Activated T-helper 1 cell treated with Interleukin-2 at 50 U/mL for 16 hours (primary cell): ENCODE measurements at regions not wholly inside any gene's neighbourhood (a gene's known extent, or its start where the extent isn't known, plus 50 kb on each side); places are given as distances from the start of the nearest gene placed in this dataset.

Experiments
- DNase-seq: peaks from one replicate; pipeline ENCODE4 v3.0.0-alpha.2; 2020; ENCODE audit warnings: low read depth

GRCh38 chr9:99537996-99538395 lies 283.7 kb upstream of the NR4A3 start:
- DNase-seq: no peak

DNA sequence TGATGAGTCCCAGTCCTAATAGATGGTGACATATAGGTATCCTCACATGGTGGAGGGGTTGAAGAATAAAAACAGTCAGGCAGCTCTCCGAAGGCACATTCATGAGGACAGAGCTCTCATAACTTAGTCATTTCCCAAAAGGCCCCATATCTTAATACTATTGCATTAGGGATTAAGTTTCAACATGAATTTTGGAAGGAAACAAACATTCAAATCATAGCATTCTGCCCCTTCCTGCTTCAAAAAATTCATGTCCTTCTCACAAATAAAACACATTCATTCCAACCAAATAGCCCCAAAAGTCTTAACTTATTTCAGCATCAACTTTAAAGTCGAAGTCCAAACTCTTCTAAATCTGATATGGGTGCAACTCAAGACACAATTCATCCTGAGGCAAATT lies 277.2 kb upstream of the NR4A3 start:
- DNase-seq: no peak

DNA sequence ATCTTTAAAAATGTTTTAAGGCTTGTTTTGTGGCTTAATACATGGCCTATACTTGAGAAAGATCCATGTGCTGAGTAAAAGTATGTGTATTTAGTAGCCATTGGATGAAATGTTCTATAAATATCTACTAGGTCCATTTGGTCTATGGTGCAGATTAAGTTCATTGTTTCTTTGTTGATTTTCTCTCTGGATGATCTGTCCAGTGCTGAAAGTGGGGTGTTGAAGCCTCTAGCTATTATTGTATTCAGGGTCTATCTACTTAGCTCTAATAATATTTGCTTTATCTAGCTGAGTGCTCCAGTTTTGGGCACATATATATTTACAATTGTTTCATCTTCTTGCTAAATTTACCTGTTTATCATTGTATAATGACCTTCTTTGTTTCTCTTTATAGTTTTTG lies 272.2 kb upstream of the NR4A3 start:
- no peak for DNase-seq

DNA sequence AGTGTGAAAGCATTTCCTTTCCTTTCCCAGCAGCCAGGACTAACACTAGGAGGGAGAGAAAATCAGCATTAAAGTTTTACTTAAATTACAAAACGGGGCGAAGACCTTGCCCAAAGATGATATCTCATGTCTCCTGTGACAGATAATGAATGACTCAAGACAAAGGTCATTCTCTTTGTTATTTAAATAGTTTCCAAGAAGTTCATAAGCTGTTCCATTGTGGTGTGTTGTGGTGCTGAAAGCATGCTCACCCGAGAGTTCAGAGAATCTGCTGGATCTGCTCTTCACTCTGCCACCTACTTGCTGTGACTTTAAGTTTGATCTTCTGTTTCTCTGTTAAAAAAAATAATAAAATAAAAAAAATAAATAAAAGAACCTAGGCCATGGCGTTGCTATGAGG lies 265.9 kb upstream of the NR4A3 start:
- DNase-seq: no peak

GRCh38 chr9:99556998-99557397 lies 264.7 kb upstream of the NR4A3 start:
- DNase-seq: no peak

- DNase-seq: no peak
Measured at GRCh38 chr9:99557816-99558215, 263.9 kb upstream of the NR4A3 start.

DNA sequence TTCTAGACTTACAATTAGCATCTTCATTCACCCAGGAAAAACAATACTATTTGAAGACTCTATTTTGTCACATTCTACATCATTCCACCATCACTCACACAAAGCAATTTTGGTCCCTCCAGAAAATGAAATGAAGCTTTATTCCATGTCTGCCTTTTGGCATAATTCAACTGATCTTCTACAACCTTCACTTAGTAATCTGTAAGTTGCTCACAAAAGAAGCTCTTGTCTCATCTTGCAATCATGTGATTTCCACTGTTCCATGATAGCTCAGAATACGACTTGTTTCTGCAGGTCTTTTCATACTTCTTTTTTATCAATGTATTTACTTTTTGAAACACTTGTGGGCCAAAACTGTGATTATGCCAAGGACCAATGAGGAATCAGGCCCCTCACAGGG lies 261.9 kb upstream of the NR4A3 start:
- DNase-seq: no peak

GRCh38 chr9:99560561-99560960 lies 261.1 kb upstream of the NR4A3 start:
- no peak for DNase-seq

- DNase-seq: no peak
Measured at GRCh38 chr9:99561509-99561917, 260.2 kb upstream of the NR4A3 start.

- DNase-seq: no peak
Measured at GRCh38 chr9:99561961-99562565, 259.6 kb upstream of the NR4A3 start.

DNA sequence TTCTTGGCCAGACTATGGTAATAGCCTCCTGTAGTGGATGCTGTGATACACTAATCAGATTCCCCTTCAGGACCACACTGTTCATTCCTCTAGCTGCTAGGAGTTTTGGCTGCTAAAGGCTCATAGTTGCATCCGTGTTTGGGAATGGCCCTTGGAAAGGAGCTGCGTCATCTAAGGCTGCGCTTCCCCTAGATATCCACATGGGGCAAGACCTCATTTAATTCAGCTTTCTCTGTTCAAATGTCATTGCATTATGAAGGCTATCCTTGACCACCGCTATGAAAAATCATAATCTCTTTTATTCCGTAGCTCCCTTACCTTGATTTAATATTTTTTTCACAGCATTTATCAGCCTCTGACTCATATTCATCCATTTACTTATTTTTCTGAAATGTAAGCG lies 258.3 kb upstream of the NR4A3 start:
- no peak for DNase-seq

DNA sequence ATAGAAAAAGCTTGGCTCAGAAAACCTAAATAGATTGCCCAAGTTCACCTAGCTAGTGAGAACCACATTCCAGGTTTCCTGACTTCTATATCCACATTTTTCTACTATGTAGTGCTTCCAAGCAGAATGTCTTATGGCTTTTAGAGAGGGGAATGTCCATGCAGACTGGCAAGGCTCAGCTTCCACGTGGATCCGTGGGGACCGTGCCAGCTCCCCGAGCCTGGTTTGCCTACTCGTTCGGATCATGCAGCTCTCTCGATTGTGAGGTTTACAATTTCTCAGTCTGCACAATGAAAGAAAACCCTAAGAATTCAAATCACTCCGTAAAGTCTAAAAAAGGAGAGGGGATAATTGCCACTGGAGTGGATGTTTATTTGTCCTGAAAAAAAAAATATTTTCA lies 256.5 kb upstream of the NR4A3 start:
- DNase-seq: no peak

GRCh38 chr9:99567436-99567835 lies 254.2 kb upstream of the NR4A3 start:
- no peak for DNase-seq

DNA sequence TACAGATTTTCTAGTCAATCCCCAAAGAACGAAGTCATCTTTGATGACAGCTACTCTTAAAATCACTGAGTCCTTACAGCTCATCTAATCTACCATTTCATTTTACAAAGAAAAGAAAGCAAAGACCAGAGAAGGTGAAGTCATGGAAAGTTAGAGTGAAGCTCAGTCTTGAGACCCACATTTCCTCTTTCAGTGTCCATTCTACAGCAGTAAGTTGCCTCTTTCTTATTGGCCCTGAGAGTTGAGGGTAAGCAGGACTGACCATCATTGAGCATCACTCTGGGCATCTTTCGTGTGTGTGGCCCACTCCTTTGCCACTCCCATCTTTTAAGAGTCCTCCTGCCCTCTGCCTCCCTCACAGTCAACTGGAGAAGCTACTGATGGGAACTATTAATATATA lies 251.8 kb upstream of the NR4A3 start:
- DNase-seq: no peak

DNA sequence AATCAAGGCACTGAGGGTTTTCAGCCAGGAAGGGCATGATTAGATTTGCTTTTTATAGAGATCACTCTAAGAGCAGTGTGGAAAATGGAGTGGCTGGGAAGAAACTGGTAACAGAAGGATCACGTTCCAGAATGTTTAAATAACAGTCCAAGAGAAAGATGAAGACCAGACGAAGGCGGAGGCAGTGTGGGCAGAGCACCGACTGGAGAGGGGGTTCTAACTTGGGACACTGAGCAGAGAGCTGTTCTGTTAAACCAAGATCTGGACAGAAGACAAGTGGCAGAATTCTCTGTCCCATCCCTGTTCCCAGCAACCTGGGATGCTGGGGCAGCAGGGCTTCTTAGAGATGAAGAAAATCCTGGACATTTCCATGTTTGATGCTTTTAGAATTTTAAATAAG lies 249.1 kb upstream of the NR4A3 start:
- no peak for DNase-seq

DNA sequence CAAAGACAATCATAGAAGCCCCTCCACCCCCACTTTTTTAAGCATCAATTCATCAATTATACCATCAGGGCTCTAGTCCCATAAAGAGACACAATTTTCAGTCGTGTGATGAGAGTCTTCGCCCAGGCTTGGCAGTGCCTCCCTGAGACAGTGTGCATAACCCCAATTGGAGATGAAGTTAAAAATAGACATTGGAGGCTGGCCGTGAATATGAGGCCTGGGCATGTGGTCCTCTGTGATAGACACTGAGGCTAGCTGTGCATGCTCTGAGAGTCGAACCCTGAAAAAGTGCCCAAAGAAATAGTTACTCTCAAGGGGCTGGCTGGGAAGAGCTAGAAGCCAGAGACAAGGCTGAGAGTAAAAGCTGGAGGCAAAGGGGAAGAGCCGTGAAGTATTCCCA lies 248.6 kb upstream of the NR4A3 start:
- no peak for DNase-seq

DNA sequence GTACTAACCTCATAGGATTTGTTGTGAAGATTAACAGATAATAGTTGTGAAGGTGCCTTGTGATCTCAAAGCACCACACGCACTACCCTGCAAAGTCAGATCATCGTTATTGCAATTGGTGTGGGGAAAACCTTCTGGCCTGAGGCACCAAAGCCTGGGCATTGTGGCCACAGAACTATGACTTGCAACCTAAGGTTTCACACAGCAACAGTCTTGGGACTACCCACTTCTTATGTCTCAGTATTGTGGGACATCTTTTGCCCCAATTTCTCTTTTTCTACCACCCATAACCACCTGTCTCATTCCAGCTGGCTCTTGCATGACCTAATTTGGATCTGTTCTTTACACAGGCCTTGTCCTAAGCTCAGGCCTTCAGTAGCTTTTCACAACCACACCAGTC lies 247.8 kb upstream of the NR4A3 start:
- DNase-seq: no peak

GRCh38 chr9:99576002-99576401 lies 245.7 kb upstream of the NR4A3 start:
- DNase-seq: no peak

GRCh38 chr9:99576876-99577275 lies 244.8 kb upstream of the NR4A3 start:
- DNase-seq: no peak

GRCh38 chr9:99577351-99577750 lies 244.3 kb upstream of the NR4A3 start:
- no peak for DNase-seq

- no peak for DNase-seq
Measured at GRCh38 chr9:99578666-99579065, 243.0 kb upstream of the NR4A3 start.

GRCh38 chr9:99579964-99580363 lies 241.7 kb upstream of the NR4A3 start:
- no peak for DNase-seq

DNA sequence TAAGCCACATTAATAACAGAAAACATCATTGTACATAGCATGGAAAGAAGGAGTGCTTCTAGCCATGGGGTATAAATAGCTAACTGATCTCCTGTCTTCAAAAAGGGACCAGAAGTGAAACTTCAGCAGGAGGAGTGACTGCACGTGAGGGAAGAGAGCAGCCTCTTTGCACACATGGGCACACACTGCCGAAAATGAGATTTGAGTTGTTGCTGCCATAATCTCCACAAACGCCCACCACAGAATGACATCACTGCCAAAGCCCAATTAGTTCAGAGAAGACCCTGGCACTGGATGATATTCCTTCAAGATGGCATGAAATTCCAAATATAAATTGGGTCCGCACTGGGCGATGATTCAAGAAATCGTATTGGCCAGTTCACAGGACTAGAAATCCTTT lies 238.9 kb upstream of the NR4A3 start:
- no peak for DNase-seq

- DNase-seq: no peak
Measured at GRCh38 chr9:99588299-99588698, 233.4 kb upstream of the NR4A3 start.

DNA sequence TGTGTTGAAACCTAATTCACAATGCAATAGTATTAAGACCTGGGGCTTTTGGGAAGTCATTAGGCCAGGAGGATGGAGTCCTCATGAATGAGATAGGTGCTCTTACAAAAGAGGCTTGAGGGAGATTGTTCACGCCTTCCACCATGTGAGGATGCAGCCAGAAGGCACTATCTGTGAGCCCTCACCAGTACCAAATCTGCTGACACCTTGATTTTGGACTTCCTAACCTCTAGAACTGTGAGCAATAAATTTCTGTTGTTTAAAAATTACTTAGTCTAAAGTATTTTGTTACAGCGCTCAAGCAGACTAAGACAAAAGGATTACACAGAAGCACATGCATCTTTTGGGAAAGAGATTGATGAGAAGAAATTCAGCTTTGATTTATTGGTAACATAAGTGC lies 232.9 kb upstream of the NR4A3 start:
- DNase-seq: no peak
